Thoracic aorta (tissue), 2 donors: ENCODE measurements at regions not wholly inside any gene's neighbourhood (a gene's known extent, or its start where the extent isn't known, plus 50 kb on each side); places are given as distances from the start of the nearest gene placed in this dataset.

Source experiments
- ATAC-seq: fragments of 150-250 bp; one replicate; pipeline ENCODE4 v1.8.0; 2017; ENCODE audit warnings: low read depth; ENCODE audit not compliant: insufficient number of reproducible peaks, low FRiP score
- DNase-seq: peaks from one replicate; pipeline ENCODE4 v3.0.0-alpha.2; 2020; ENCODE audit warnings: low spot score
- H3K27ac ChIP-seq, 2 donors: fragments of 200-600 bp; sonication (generic); 1 replicate in 1 of 2; 2 replicates in 1 of 2; pipeline ENCODE4 v1.5.1; 2016; ENCODE audit warnings: mild to moderate bottlenecking in 2 of 2, moderate library complexity in 2 of 2
- H3K27me3 ChIP-seq: fragments of 200-600 bp; sonication (generic); replicated peaks from 2 replicates; pipeline ENCODE4 v1.6.0; 2016; ENCODE audit warnings: mild to moderate bottlenecking; ENCODE audit not compliant: insufficient read depth
- H3K36me3 ChIP-seq: fragments of 200-600 bp; sonication (generic); one replicate; pipeline ENCODE4 v1.5.1; 2016
- H3K4me1 ChIP-seq, 2 donors: fragments of 200-600 bp; sonication (generic); 1 replicate in 1 of 2; 2 replicates in 1 of 2; pipeline versions ENCODE4 v1.5.1 to v1.6.0; 2016; ENCODE audit warnings: low read depth in 2 of 2, mild to moderate bottlenecking in 1 of 2; ENCODE audit not compliant: control insufficient read depth in 1 of 2
- H3K4me3 ChIP-seq: fragments of 200-600 bp; sonication (generic); 2 replicates; pipeline ENCODE4 v1.5.1; 2016; ENCODE audit warnings: mild to moderate bottlenecking
- H3K9me3 ChIP-seq: fragments of 200-600 bp; sonication (generic); 2 replicates; pipeline ENCODE4 v1.5.1; 2016
- TF ChIP-seq, protein P1 (sequence below): fragments of 200-600 bp; sonication (generic); IDR thresholded peaks from one replicate; pipeline ENCODE4 v1.5.1; 2019; ENCODE audit warnings: antibody characterized with exemption

GRCh38 chr6:106022801-106023200 is 63.3 kb upstream of the PRDM1 start:
- TF ChIP-seq, protein P1, sequence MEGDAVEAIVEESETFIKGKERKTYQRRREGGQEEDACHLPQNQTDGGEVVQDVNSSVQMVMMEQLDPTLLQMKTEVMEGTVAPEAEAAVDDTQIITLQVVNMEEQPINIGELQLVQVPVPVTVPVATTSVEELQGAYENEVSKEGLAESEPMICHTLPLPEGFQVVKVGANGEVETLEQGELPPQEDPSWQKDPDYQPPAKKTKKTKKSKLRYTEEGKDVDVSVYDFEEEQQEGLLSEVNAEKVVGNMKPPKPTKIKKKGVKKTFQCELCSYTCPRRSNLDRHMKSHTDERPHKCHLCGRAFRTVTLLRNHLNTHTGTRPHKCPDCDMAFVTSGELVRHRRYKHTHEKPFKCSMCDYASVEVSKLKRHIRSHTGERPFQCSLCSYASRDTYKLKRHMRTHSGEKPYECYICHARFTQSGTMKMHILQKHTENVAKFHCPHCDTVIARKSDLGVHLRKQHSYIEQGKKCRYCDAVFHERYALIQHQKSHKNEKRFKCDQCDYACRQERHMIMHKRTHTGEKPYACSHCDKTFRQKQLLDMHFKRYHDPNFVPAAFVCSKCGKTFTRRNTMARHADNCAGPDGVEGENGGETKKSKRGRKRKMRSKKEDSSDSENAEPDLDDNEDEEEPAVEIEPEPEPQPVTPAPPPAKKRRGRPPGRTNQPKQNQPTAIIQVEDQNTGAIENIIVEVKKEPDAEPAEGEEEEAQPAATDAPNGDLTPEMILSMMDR: no peak
- no peak overlapping the region for H3K4me3 ChIP-seq
- no peak overlapping the region for H3K27ac ChIP-seq
- H3K27me3 ChIP-seq: no peaks in the 10 kb centered on the region
- ATAC-seq (no peak), DNase-seq (no peak)
- H3K36me3 ChIP-seq: no peaks in the 10 kb centered on the region
- no peaks in the 10 kb centered on the region for H3K4me1 ChIP-seq
- H3K9me3 ChIP-seq: no peaks in the 10 kb centered on the region

DNA sequence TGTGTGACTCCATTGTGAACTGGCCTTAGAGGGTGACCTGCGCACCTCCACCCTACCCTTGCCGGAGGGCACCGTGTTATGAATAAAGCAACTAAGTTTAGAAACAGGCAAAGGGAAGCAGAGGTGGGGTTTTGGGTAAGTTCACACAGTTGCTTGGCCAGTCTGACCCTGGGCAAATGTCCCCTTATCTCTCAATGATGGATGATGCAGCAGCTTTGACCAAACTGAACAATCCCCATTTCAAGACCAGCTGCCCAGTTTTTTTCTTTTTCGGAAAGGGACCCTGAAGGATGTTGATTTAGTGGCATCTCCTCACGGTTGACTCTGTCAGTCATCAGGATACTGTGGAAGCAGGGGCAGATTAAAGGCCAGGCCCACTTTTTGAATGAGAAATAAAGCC is 68.7 kb upstream of the PRDM1 start:
- TF ChIP-seq, protein P1: no peak
- ATAC-seq: no peak

GRCh38 chr6:106014955-106015354 is 71.2 kb upstream of the PRDM1 start:
- H3K36me3 ChIP-seq: no peaks in the 10 kb centered on the region
- no peaks in the 10 kb centered on the region for H3K9me3 ChIP-seq
- no peak overlapping the region for H3K27ac ChIP-seq
- no peak overlapping the region for H3K4me3 ChIP-seq
- no peaks in the 10 kb centered on the region for H3K4me1 ChIP-seq
- TF ChIP-seq, protein P1: no peak
- no peak for DNase-seq
- ATAC-seq: no peak
- no peaks in the 10 kb centered on the region for H3K27me3 ChIP-seq

More for the DNA sequence above, 68.7 kb upstream of the PRDM1 start:
- Histone ChIP-seq H3K9me3 (no peaks in the 10 kb centered on the region), H3K4me1 (no peaks in the 10 kb centered on the region), H3K4me3 (no peak overlapping the region), H3K27ac (no peak overlapping the region), H3K27me3 (no peaks in the 10 kb centered on the region), H3K36me3 (no peaks in the 10 kb centered on the region)
- no peak for DNase-seq

- ATAC-seq (no peak), DNase-seq (no peak)
- H3K9me3 ChIP-seq: no peaks in the 10 kb centered on the region
- H3K4me1 ChIP-seq: no peaks in the 10 kb centered on the region
- no peaks in the 10 kb centered on the region for H3K36me3 ChIP-seq
- no peaks in the 10 kb centered on the region for H3K27me3 ChIP-seq
- H3K27ac ChIP-seq: no peak overlapping the region
- H3K4me3 ChIP-seq: no peak overlapping the region
- TF ChIP-seq, protein P1: no peak
These were observed 74.7 kb upstream of the PRDM1 start for GRCh38 chr6:106011476-106011875.

GRCh38 chr6:106005954-106006353 is 80.2 kb upstream of the PRDM1 start:
- Histone ChIP-seq H3K27ac (no peak overlapping the region), H3K27me3 (peaks cover 5% of the 10 kb centered on the region), H3K4me1 (no peaks in the 10 kb centered on the region), H3K4me3 (no peak overlapping the region), H3K36me3 (no peaks in the 10 kb centered on the region), H3K9me3 (no peaks in the 10 kb centered on the region)
- DNase-seq (no peak), ATAC-seq (no peak)
- TF ChIP-seq, protein P1: no peak
